GM12892 (cell line): ENCODE measurements at regions not wholly inside any gene's neighbourhood (a gene's known extent, or its start where the extent isn't known, plus 50 kb on each side); places are given as distances from the start of the nearest gene placed in this dataset.

Source experiments
- POLR2A ChIP-seq: IDR thresholded peaks from 2 replicates; pipeline ENCODE4 v1.6.1; 2011; ENCODE audit warnings: low read depth, low read length, control low read depth
- POLR2AphosphoS5 ChIP-seq: IDR thresholded peaks from 2 replicates; pipeline ENCODE4 v1.6.1; 2011; ENCODE audit warnings: low read depth, low read length, control low read depth

- TF ChIP-seq POLR2A, result no peak
- TF ChIP-seq POLR2AphosphoS5, result no peak
Observed at GRCh38 chr5:26434688-26435087, 603.7 kb downstream of the CDH9 start.
